ENCODE measurements at regions not wholly inside any gene's neighbourhood (a gene's known extent, or its start where the extent isn't known, plus 50 kb on each side); places are given as distances from the start of the nearest gene placed in this dataset.
"Not testable (repeated sequence)": the region's sequence is repeated elsewhere in the genome, so short reads cannot be mapped to it uniquely, and the experiment has no call there.

DNA sequence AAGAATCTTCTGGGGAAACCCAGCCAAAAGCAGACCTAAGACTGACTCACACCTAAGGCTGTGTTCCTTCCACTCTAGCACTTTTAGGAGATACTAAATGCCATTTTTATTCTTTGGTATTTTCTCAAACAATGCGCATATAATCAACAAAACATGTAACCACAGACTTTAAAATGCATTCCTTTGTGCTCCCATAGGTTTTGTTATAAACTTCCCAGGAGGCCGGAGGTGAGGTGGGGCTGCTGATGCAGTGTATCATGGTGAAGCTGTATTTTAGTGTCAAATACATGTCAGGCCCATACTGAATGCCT, 155.2 kb downstream of the BTBD3 start:
- no peak for DNase-seq

DNA sequence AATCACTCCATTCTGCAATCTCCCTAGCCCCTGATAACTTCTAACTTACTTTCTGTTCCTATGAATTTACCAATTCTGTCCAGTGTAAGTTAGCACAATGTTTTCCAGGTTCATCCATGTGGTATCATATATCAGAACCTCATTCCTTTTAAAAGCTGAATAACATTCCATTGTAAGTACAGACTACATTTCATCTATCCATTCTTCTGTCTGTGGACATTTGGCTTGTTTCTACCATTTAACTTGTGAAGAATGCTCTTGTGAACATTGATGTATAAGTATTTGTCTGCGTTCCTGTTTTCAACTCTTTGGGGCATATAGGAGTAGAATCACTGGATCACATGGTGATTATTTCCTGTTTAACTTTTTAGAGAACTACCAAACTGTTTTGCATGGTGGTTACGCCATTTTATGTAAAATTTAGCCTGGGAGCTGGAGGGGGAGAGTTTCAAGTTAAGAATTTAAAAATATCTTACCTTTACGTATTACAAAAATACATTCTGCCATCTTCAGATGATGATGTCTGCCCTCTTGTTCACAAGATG, 156.5 kb downstream of the BTBD3 start:
- no peak for DNase-seq

DNA sequence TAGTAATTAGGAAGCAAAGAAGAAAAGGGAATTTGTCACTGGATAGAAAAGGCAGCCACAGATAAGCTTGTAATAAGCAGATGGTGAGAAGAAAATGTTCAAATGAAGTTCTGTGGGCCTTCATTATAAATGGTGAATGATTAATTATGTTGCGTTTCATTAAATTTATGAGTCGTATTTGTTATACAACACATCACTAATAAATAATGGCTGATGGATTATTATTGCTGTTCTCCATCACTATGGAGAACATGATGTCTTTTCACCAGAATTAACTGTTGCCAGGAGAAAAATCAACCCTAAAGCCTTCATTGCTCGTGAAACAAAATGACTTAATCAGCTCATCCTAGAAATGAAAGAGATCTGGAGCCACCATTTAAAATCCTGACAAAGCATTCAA, 158.5 kb downstream of the BTBD3 start:
- no peak for DNase-seq

DNA sequence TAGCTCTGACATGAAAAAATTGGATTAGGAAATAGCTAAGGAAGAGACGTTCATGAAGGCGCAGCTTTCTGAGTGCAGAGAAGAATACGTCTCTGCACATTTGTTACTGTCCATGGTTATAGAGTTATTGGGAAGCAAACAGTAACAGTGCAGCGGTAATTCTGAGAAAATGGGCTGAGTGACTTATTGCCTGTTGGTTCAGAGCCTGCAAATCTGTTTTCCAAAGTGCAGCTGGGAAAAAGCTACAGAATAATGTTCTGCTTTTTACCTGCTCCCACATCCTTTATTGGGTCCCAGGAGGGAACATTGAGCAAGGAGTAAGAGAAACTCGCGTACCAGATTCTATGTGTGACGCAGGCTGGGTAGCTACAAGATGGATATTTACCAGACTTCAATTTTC, 160.2 kb downstream of the BTBD3 start:
- DNase-seq: no peak

DNA sequence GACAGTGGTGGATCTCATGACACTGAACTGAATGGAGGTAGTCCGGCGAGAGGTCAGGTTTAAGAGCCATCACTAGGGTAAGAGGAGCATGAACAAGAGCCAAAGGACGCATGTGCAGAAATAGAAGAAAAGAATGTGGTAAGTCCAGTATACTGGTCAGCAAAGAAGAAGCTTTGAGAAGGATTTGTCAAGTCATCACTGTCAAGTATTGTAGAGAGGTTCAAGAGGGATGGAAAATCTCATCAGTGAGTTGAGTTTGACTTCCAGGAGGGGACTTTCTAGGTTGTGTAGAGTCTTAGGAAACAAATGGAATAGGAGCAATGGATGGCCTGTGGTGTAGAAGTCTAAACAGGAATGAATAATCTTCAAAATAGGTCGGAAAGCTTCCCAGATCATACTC, 161.8 kb downstream of the BTBD3 start:
- no peak for DNase-seq

DNA sequence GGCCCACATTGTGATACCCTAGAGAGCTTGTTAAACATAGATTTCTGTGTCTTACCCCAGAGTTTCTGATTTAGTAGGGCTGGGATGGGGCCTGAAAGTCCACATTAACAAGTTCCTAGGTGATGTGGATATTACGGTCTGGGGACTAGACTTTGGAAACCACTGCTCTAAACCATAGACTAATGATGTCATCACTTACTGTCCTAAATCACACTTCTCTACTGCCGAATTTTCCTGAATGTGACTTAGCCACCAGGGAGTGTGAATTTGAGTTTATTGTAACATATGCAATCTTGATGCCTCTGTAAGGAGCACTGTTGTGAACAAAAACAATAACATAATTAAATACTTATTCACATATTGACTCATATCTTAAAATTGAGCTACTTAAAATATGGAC, 165.6 kb downstream of the BTBD3 start:
- no peak for DNase-seq

DNA sequence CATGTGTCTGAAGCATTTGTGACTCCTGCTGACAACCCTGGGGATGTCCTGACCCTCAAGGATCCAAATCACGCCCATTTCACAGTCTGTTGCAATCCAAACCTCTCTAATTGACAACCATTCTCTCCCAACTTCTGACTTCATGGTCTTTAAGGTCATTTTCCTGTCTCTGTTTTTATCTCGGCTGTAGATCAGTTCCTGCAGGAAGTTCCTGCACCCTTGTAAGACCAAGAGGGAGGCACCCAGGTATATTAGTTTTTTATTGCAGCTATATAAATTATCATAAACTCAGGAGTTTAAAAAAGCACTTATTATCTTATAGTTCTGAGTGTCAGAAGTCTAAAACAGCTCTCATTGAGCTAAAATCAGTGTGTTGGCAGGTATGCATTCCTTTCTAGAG, 166.8 kb downstream of the BTBD3 start:
- no peak for DNase-seq

DNA sequence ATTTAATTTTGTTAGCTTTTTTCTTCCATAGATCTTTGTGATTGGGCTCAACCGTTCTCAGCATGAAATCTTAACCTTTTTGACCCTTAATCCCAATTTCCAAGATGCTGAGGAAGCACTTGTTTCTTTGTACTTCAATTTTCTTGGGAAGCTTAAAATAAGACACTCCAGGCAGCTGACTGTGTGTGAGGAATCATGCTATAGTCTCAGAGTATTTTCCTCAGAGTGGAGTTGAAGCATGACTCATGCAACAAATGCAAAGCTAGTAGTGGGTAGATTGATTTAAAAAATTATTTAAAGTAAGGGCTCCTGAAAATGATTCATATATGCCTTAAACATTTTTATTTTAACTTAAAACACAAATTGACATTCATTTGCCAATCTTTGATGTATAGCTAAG, 168.7 kb downstream of the BTBD3 start:
- no peak for DNase-seq

DNA sequence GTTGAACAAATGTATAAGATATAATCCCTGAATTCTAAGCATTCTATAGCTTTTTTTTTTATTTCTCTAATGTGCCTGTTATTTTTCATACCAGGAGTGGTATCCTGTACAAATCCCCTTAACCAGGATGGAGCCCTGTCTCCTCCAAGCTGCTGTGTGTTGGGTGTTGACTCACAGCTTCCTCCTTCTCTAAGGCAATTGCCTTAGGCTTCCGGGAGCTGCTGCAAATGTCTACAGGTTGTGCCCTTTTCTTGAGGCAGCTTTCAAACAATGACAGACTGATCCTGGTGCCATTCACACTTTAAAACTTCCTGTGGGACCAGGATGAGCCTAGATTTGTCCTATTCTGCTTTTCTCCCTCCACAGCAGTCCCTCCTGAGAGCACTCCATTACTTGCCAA, 173.2 kb downstream of the BTBD3 start:
- no peak for DNase-seq

DNA sequence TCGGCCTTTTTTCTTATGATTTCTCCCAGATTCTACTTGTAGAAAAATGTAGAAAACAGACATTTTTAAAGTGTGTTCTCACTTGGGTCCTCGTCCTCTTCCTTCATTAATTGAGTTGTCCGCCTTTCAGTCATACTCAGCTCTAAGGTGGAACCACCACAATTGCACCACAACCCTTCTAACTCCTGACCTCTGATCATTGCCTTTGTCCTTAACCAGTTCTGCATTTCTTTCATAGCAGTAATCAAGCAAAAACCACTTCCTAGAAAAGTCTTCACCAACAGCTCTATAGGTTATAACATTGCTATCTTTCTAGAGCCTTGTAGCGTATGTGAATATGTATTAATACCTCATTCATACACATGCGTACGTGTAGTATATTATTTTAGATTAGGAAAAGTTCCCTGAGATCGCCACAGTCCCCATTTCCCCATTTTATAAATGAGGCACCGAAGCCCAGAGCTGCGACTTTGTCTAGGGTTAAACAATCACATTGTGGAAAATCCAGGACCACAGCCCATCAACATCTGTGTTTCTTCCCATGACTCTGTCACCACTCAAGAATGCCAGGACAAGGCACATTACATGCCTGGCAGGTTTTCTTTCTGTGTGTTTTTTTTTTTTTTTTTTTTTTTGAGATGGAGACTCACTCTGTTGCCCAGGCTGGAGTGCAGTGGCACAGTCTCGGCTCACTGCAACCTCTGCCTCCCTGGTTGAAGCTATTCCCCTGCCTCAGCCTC, 175.5 kb downstream of the BTBD3 start:
- no peak for DNase-seq

DNA sequence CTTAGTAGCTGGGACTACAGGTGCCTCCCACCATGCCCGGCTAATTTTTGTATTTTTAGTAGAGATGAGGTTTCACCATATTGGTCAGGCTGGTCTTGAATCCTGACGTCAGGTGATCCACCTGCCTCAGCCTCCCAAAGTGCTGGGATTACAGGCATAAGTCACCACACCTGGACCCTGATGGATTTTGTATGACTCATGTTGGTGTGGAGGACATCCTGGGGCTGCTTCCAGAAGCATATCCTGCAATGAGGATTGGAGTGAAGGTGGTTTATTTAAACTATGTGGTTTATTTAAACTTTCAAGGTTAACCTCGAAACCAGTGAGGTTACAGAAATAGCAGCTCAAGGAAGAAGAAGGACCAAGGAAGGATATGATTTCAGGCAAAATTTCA, 176.1 kb downstream of the BTBD3 start:
- not testable (repeated sequence) for DNase-seq

DNA sequence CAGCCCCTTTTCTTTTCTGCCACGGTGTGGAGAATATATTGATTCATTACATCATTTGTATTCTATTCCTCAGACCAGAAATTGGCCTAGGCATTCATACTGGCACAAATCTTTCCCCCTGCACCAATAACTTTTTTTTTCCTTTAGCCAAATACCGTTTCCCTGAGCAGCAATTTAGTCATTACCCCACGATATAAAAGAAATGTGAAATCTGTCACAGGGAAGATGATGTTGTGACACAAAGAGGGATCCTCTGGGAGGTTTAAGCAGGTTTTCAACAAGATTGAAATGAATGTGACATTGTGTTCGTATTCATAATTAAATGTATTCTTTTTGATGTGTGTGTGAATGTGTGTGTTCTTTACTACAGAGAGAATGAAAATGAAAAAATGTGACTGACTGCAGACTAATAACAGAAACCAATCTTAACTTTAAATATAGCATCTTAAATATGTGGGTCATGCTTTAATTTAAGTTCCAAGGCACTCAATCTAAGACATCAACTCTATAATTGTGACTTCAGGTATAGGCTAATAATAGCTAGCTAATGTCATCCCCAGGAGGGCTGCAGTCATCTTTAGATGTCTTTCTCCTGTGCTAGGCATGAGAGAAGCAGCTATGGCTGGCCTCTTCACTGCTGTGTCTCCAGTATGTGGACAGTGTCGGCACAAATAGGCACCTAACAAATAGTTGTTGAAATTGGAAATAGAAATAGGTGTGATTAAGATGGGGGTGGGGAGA, 177.7 kb downstream of the BTBD3 start:
- DNase-seq: no peak

DNA sequence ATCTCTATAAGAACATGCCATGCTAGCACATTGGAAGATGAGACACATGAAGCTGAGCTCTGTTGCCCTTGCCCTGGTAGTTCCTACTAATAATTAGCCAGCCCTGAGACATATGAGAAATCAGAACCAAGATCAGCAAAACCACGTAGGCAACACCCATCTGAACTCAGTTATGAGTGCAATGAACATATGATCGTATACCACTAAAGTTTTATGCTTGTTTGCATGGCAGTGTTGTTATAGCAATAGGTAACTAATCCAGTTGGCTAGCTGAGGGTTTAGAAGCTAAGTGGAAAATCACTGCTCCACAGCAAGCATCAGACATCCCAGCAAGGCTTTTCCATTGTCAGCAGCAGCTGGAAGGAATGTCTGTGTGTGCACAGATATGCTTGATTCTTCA, 180.7 kb downstream of the BTBD3 start:
- DNase-seq: no peak

DNA sequence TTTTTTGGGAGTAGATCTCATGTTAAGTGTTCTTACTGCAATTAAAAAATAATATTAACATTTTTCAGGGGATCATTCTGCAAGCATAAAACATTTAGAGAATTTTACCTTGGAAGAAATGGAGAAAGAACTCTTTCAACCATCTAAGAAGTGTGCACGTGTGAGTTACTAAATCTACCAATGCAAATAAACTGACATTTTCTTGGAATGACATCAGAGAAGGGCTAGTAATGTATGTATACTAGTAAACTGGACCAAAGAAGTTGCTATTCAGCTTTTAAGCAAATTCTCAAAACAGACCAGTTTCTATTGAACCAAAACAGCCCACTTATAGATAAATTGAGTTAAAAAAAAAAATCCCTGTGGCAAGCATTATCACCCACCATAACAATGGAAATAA, 191.2 kb downstream of the BTBD3 start:
- DNase-seq: no peak

DNA sequence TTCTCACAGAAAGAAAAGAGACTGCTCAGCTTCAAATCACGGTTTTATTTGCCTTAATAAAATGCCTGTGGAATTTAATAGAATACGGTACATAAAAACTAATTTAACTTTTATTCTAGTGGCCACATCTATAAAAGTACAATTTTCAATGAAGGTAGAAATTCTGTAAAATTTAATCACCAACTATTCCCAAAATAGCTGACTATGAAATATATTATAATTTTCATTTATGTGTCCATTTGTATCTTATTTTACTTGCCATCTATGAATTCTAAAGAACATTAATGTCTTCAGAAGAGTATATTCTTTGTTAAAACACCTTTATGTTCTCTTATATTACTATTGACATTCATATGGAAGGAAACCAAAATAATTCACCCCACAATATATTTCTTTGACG, 192.6 kb downstream of the BTBD3 start:
- DNase-seq: no peak

DNA sequence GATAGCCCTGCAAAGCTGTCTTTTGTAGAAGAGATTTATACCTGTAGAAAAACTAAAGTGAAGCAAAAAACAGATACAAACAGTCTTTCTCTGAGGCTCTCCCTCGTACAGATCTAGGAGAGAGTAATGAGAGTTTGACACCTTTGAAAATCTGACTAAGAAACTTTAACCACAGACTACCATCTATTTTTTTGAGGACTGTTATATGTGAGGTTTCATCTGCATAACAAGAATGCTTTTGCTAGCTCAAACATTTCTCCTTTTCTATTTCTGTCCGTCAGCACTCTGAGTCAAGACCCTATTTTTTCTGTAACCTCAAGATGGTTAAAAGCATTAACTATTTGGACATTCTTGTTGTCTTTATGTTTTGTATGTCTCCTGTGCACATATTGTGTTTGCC, 193.0 kb downstream of the BTBD3 start:
- no peak for DNase-seq

DNA sequence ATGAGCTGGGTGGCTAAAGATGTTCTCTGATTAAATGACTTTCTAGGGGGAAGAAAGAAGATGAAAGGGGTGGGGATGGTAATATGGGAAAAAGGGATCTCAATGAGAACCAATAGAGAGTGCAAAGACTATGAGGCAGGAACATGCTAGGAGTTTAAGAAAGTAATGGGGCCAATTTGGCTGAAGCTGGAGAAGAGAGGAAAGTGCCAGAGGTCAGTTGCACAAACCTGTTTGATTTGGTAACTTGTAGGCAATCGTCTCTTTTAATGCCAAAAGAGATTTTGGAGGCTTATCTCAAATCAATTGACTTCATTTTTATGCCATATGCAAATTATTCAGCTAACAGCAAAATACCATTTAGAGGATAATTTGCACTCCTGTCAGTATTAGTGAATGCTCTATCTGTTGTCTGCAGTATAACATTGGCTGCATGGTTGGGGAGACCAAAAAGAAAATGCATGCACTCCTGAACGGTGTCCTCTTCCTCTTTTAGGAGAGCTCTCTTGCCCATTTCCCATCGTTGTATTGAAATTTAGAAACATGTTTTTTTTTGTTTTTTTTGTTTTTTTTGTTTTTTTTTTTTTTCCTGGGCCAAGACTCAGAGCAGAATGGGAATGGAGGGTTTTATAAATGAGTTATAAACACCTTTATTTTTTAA, 193.9 kb downstream of the BTBD3 start:
- DNase-seq: no peak

DNA sequence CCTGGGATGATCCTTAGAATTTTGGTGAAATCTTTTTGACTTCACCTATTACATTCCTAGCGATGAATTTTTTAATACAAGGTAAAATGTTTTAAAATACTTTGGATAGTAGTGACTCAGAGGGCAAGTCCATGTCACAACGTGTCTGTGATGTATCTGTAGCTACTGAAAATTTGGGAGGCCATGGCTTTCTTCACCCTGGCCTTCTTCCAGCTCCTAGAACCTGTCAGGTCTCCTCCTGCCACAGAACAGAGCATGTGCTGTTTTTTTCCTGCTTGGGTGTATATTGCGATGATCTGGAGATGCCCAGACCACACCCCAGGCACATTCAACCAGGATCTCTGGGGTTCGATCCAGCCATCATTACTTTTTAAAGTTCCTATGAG, 194.4 kb downstream of the BTBD3 start:
- no peak for DNase-seq

DNA sequence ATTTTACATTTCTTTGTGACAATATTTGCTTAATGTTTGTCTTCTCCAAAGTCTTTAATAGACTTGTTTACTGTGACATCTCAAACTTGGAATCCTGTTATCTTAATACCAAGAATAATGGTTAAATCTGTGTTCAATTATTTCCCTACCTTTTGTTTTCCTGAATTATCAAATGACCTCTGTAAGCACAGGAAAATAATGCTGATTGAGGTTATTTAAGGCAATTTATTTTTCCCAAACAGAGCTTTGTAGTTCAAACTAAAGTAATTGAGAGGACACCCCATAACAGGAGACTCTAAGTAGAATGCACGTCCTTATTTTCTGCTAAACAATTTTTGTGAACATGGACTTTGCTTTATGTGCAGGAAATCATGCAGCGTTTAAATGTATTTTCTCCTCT, 195.0 kb downstream of the BTBD3 start:
- DNase-seq: no peak

DNA sequence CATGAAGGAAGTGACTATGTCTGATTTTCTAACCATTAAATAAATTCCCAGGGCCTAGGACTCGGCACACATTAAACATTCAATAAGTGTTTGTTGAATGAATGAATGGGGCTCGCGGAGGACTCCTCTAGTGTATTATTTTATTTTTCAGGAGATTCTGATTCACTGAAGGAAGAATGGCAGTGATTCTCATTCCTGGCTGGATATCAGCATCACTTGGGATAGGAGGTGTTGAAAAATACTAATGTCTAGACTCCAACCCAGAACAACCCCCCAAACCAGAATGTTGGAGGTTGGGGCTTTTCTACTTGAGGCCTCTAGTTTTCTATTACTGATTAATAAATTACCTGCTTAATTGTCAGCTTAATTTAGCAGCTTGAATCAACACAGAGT, 195.4 kb downstream of the BTBD3 start:
- no peak for DNase-seq

DNA sequence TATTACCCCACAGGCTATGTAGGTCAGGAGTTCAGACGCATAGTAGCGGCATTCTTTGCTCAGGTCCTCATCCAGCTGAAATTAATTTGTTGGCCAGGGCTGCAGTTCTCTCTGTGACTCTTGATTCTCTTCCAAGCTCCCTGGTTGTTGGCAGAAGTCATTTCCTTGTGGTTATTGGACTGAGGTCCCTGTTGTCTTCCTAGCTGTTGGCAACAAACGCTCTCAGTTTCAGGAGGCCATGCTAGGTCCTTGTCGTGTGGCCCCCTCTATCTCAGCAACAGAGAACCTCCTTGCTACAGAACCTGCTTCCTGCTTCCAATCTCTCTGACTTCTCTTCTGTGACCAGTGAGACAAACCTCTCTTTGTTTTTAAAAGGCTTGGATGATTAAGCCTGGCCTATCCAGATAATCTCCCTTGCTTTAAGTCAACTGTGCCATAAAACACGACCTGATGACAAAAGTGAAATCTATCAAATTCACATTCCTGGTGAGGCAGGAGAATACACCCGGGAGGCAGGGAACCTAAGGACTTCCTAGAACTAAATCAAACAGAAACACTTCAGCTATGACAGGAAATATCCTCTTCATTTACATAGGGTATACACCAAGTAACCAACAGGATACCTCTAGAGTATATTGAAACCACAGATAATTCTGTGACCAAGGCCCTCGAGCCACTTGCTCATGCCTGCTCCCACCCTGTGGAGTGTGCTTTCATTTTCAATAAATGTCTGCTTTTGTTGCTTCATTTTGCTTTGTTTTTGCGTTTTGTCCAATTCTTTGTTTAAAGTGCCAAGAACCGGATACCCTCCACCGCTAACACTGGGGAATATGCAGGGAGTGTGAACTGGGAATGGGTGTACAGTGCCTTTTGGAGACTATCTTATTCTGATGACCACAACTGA, 196.0 kb downstream of the BTBD3 start:
- no peak for DNase-seq

DNA sequence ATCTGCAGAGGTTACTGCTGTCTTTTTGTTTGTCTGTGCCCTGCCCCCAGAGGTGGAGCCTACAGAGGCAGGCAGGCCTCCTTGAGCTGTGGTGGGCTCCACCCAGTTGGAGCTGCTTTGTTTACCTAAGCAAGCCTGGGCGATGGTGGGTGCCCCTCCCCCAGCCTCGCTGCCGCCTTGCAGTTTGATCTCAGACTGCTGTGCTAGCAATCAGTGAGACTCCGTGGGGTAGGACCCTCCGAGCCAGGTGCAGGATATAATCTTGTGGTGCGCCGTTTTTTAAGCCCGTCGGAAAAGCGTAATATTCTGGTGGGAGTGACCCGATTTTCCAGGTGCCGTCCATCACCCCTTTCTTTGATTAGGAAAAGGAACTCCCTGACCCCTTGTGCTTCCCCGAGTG, 211.4 kb downstream of the BTBD3 start:
- not testable (repeated sequence) for DNase-seq

DNA sequence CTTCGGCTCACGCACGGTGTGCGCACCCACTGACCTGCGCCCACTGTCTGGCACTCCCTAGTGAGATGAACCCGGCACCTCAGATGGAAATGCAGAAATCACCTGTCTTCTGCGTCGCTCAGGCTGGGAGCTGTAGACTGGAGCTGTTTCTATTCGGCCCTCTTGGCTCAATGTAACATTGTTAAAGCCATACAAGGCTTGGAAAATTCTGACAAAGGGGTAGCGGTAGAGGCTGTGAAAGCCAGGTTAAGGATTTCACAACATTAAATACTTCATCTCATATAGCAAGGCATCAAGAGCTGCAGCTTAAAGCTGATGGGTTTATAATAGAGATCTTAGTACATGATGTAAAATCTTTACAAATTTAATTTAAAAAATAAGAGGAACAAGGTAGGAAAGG, 211.8 kb downstream of the BTBD3 start:
- not testable (repeated sequence) for DNase-seq
